HG02678 (cell line): ENCODE measurements at regions not wholly inside any gene's neighbourhood (a gene's known extent, or its start where the extent isn't known, plus 50 kb on each side); places are given as distances from the start of the nearest gene placed in this dataset.
"Not testable (repeated sequence)": the region's sequence is repeated elsewhere in the genome, so short reads cannot be mapped to it uniquely, and the experiment has no call there.

Experiments used
- ATAC-seq: cut with Tn5 transposase; IDR thresholded peaks from one replicate; pipeline ENCODE4 v1.9.1; 2021; ENCODE audit warnings: mild to moderate bottlenecking, moderate library complexity; ENCODE audit not compliant: unreplicated experiment

DNA sequence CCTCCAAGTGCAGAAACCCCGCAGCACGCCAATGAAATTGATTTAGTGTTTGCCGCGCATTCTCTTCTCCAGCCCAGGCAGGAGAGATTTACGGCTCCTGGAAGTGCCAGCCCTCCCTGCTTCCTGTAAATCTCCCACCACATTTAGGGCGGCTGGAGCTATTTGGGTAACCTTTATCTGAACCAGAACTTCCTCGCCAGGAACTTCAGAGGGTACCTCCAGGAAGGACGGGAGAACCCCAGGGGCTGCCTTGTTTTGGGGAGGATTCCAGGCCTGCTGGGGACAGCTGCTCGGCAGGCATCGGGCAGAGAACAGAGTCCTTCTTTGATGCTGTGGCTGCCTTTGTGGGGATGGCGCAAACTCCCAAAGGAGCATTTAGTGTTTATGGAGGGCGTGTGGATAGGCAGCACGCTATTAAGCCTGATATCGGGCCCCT lies 122.0 kb upstream of the MYCN start:
- ATAC-seq = no peak

DNA sequence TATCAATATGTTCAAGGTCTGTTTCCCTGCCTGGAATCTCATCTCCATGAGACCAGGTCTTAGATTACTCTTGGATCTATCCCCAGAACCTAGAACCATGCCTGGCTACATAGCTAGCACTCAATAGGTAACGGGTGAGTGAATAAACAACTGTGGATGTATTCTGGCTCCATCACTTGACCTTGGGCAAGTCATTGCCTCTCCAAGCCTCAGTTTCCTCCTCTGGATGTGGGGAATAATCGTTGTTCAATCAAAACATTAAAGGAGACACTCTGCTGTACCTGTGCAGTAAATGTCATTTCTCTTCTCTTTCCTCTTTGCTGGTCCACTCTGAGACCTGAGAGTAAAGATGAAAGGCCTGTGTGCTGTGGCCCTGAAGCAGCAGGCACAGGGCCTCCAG lies 121.5 kb upstream of the MYCN start:
- no peak for ATAC-seq

DNA sequence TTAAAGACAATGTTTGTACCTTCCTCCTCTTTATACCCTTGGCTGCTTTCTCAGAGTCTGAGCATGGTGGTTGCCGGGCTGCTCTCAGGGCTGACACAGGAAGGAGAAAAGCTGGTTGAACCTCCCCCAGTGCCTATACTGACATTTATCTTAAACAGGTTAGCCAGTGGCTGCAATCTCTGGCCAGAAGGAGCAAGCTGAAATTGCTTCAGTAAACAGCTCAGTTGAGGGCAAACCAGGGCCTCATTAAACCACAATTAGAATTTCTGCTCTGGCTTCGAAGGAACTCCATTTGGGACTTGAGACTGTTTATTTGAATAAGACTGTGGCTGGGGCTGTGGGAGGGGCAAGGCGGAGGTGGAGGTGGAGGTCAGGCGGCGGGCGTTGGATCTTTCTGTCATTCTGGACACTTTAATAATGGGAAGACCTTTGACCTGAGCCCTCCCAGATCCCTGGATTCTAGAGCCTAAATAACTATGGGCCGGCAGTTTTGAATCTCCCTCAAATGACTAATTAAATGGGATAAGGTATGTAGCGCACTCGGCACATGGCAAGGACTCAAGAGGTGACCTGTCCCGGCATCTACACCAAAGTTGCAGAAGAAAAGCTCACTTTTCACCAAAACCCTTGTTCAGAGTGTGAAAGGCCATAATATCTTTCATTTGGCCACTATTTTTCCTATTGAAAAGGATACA lies 120.6 kb upstream of the MYCN start:
- ATAC-seq = no peak

DNA sequence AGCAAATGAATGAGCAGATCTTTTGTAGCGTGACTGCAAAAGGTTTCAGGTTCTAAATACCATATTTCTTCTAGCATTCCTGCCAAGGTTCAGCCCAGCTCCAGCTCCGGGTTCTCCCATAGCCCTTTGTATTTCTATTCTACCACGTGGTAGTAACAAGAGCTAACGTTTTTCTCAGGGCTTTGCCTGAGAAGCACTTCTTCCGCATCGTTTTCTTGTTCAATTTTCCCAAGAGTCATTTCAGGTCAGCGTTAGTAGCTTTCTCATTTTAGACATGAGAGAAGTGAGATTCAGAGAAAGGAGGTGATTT lies 120.1 kb upstream of the MYCN start:
- ATAC-seq = no peak

DNA sequence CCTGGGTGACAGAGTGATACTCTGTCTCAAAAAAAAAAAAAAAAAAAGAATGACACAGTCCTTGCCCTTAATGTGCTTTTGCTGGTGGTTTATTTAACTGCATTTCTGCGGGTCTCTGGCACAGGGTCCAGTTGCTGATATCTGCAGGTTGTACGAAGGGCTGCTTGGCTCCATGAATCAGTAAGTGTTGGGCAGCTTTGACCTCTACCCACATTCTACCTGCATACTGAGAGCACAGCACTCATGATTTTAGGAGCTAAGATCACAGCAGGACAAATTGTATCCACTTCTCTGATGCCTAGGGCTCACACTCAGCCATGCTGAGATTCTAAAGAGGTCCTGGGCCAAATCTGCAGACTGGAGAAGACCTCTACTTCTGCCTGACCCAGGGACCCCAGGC lies 119.4 kb upstream of the MYCN start:
- ATAC-seq = no peak

DNA sequence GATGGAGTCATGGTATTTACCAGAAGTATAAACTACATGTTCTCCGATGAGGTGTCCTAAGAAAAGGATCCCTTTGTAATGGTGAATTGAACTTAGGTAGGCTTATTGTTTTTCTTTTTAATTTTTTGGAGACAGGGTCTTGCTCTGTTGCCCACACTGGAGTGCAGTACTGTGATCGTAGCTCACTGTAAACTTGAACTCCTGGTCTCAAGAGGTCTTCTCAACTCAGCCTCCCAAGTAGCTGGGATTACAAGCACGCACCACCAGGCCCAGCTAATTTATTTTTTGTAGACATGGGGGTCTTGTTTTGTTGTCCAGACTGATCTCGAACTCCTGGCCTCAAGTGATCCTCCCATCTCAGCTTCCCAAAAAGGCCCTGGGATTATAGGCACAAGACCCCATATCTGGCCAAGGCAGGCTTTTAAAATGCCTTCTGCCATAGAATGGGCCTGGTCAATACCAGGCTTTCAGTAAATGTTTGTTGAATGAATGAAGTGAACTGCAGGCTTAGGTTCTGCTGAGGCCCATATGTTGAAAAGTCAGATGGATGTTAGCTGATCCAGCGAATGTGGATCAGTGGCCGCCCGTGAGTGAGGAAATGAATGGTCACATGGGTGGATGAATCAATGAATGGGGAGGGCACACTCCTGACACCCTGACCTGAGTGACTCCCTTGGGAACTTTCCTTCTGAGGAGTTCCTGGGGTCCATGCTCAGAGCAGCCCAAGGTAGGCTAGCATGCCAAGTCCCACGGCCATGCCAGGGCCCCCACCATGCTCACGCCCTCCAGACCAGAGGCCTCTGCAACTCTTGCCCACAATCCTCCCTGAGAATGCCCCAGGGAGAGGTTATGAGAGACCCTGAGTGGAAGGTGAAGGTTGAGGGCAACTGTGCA lies 118.0 kb upstream of the MYCN start:
- ATAC-seq = no peak

DNA sequence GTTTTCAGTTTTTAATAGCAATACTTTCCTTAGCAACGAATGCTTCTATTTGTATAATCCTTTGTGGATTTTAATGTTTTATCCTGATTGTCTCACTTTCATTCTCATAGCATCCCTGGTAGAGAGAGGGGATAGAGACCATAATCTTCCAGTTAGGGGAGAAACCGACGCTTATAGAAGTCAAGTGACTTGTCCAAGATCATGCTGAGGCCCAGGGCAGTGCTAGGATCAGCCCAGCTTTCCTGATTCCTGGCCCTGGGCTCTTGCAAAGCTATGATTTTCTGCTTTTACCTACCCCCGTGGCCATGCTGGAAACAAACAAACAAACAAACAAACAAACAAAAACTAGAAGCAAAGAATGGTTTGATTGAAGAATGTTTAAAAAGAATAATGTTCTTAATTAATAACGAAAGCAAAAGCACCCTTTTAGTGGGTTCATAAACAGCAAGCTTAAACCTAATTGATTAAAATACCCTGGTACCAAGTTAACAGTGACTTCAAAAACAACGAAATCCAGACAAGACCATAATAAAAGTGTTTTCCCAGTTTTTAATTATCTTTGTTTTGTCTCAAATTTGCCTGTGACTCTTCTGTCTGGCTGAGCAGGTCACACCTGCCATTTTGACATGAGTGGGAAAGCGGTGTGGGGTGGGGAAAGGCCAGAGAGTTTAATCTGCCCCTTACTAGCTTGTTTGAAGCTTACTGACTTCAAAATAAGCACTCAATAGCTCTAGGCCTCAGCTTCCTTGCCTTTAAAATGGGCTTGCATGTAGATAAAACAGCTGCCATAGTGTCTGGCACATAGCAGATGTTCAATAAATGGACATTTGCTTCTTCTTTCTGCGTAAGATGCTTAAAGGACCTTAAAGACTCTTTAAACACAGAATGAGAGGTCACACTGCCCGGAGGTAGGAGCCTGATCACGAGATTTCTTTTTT lies 116.6 kb upstream of the MYCN start:
- no peak for ATAC-seq

DNA sequence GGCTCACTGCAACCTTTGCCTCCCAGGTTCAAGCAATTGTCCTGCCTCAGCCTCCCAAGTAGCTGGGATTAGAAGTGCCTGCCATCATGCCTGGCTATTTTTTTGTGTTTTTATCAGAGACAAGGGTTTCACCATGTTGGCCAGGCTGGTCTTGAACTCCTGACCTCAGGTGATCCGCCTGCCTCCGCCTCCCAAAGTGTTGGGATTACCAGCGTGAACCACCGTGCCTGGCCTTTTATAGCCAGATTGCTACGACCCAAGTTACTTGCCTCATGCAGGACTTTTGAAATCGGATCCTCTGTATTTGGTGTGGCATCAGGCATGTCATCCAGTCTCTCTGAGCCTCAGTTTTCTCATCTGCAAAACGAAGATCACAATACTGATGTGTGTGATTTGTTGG lies 115.9 kb upstream of the MYCN start:
- not testable (repeated sequence) for ATAC-seq

DNA sequence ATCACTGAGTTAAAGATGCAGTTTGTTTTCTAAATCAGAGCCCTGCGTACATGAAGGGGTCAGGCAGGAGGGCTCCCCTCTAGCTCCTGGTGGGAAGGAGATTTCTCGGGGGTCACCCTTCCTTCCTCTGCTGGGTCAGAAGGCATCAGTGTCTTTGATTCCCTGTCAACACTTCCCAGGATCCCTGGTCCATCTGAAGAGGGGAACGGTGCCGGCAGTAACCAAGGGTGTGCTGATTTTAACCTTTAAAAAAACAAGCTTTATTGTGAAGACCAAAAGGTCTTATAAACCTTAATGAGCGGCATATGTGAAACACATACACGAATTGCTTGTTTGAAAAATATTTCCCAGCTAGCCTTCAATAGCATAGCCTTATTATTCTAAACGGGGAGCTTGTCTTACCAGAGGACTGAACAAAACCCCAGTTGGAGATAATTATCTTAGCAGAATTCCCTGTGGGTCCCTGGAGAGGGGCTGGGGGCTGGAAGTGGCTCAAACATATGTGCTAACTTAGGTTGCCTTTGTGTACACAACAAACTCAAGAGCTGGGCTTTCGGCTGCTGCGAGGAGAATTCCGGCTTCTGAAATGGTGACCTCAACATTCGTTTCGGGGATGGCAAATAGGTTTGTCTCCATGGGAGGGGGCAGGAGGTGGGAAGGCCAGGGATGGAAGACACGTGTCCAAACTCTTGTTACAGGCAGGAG lies 114.9 kb upstream of the MYCN start:
- ATAC-seq = no peak

DNA sequence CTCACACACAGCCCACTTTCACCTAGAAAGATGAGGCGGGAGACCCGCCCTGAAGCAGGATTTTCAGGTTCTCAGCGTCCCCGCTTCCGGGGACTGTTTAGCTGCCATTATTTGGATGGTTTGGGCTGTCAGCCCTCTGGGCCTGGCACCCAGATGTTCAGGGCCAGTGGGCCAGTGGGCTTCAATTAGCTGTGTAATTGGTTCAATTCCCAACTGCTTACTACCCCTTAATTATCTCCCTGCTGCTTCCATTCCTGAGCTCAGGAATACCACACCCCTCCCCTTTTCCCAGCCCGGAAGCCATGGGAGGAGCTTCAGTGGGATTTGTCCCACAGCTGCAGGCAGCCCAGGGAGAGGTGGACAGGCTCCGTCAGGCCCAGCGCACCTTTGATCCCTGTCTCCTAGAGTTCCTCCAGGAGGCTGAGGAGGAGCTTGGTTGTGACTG lies 114.1 kb upstream of the MYCN start:
- ATAC-seq = no peak

DNA sequence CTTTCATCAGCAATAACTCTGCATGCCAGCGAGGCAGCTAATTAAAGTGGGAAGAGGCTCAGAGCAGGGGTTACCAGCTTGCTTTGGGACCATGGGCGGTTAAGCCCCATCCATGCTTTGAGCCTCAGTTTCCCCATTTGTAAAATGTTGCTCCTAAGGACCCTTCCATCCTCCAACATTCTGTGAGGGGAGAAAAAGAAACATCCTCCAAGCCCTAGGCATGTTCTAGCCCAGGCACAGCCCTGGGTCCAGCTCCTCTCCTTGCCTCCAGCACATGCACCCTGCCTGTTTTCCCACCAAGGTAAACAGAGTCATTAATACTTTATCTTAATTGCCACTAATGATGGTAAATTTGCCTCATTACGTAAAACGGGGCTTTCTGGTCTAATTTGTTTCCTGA lies 113.3 kb upstream of the MYCN start:
- ATAC-seq = no peak

DNA sequence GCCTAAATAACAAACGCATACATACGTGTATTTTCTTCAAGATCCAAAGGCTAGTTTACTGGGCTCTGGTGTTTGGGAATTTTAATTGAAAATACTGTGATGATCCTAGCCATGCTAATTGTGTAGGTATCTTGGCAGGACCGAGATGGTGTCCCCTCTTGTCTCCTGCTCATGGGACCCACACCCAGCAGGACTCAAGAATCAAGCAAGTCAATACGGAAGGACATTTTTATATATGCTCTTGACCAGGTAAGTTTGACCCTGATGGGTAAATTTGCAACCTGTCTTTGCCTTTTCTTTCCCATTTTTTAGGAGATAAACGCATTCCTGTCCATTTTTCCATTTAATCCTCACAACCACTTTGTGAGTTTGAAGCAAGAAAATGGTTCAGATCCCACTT lies 111.8 kb upstream of the MYCN start:
- no peak for ATAC-seq

DNA sequence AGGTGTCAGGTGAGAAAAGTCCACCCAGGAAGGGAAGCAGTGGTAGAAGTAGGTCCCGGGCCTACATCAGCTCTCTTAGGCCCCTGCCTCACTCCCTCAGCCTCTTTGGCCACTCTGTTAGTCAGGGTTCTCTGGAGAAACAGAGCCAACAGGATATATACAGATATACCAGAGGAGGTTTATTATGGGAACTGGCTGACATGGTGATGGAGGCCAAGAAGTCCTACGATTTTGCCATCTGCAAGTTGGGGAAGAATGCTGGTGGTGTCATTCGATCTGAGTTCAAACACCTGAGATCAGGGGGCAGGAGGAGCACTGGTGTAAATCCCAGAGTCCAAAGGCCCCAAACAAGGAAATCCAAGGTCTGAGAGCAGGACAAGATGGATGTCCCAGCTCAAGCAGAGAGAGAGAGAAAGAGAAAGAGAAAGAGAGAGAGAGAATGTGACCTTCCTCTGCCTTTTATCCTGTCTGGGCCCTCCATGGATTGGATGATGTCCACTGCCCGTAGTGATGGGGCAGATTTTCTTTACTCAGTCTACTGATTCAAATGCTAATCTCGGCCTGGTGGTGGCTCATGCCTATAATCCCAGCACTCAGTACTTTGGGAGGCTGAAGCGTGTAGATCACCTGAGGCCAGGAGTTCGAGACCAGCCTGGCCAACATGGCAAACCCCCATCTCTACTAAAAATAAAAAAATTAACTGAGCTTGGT lies 111.1 kb upstream of the MYCN start:
- ATAC-seq = no peak

DNA sequence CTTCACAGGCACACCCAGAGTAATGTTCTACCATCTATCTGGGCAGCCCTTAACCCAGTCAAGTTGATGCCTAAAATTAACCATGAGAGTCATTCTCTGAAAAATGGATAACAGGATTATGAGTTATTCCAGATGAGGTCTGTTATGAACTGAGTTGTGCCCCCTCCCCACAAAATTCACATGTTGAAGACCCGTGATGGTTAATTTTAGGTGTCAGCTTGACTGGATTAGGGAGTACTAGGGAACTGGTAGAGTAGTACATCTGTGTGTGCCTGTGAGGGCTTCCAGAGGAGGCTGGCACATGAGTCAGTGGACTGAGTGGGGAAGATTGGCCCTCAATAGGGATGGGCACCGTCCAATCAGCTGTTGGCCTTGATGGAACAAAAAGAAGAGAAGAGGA lies 110.4 kb upstream of the MYCN start:
- no peak for ATAC-seq

DNA sequence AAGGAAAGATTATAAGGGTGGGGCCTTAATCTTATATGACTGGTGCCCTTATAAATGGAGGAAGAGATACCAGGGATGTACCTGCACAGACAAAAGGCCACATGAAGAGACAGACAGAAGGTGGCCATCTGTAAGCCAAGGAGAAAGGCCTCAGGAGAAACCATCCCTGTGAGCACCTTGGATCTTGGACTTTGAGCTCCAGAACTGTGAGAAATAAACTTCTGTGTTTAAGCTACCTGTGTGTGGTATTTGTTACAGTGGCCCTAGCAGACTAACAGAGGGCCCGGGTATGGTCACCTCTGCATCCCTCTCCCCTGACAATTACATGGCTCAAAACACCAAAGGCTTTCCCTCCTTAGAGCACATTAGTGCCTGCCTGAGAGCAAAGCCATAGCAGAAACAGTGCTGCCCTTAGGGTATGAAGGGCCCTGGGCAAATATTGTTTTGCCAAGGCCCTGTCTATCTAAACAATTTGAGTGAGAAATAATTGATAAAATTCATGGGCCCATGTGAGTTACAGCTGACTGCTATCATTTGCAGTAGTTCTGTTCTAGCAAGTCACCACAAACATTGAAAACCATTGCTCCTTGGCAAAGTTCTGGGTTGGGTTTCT lies 109.3 kb upstream of the MYCN start:
- no peak for ATAC-seq

DNA sequence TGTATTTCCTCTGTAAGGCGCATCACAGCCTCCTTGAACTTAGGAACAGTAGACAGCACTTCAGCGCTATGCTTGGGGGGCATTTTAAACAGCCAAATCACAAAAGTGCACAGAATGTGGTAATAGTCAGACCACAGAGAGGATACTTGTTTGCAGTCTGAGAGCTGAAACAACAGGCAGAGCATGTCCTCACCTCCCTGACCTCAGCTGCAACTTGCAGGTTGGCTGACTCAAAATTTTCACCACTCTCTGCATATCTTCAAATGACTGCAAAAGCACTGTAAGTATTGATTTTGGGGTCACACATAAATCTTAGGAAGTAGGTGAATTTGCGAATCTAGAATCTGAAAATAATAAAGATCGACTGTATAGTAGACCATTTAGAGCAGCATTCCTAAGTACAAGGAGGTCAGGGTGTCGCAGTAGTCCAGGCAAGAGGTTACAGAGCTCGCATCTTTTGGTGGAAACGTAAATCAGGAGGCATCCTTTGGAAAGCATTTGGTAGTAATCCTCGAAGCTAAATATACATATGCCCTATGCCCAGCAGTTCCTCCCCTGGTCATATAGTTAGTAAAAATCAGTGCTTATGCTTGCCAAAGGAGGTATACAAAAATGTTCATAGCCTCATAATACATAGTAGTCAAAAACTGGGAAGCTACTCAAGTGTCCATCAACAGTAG lies 108.2 kb upstream of the MYCN start:
- ATAC-seq = no peak

DNA sequence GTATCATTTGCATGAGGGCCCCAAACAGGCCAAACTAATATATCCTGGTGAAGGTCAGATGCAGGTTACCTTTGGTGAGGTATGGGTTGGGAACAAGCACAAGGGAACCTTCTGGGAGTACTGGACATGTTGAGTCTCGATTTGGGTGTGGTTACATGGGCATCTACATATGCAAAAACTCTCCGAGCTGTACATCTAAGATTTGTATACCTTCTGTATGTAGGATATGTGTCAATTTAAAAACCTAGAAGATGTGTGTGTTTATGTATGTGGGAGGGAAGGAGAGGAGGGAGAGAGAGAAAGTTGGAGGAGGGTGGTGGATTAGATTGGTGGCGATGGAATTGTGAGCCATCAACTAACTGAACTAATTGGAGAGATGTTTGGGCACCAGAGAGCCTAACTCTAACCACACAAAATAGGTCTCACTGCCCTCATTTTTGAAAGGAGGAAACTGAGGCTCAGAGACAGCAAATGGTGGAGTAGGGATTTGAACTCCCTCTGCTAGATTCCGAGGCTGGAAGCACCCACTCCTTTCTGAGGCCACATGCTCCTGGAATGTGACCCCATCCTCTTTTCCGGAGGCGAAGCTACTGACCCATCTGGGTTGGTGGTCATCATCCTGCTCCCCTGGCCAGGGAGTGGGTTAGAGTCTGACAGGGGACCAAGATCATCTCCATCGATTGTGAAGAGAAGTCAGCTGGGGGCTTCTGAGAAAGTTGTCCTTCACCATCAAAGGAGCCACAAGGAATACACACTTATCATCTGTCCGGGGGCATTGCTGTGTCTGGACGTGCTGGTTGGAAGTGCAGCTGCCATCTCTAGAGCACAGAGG lies 107.3 kb upstream of the MYCN start:
- ATAC-seq = no peak

DNA sequence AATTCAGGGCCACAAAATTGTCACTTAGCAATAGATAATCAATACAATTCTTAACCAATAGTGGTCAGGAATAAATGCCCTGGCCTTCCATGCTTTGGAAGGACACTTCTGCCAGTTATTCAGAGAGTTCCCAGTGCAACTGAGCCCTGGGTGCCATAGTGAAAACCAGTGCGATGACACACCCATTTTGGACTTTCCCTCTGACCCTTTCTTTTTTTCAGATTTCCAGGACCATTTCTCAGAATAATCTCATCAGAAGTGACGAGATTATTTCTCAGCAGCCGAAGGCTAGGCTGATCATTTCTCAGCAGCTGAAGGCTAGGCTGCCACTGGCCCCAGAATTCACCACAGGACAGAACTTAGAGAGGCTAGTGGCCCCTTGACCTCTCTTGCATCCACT lies 106.6 kb upstream of the MYCN start:
- no peak for ATAC-seq
